Stomach (tissue), 8 donors: ENCODE measurements at regions not wholly inside any gene's neighbourhood (a gene's known extent, or its start where the extent isn't known, plus 50 kb on each side); places are given as distances from the start of the nearest gene placed in this dataset.

ENCODE experiments used
- DNase-seq, 2 donors: peaks; one replicate each; pipeline versions ENCODE4 v3.0.0 to v3.0.0-alpha.2; 2013 to 2019
- H3K27ac ChIP-seq, 5 donors: fragments of 200-600 bp in 4 of 5; sonication (generic) in 4 of 5; one replicate each; pipeline ENCODE4 v1.5.1; 2013 to 2019; ENCODE audit warnings: mild to moderate bottlenecking in 1 of 5, moderate library complexity in 1 of 5
- H3K27me3 ChIP-seq, 3 donors: fragments of 200-600 bp; sonication (generic); one replicate each; pipeline ENCODE4 v1.5.1; 2017 to 2019; ENCODE audit warnings: mixed run types in 1 of 3
- H3K36me3 ChIP-seq, 4 donors: fragments of 200-600 bp; sonication (generic); 1 replicate in 3 of 4; 2 replicates in 1 of 4; pipeline ENCODE4 v1.5.1; 2016 to 2019
- H3K4me1 ChIP-seq, 4 donors: fragments of 200-600 bp; sonication (generic); one replicate each; pipeline ENCODE4 v1.5.1; 2016 to 2019
- H3K4me3 ChIP-seq, 4 donors: fragments of 200-600 bp; sonication (generic) in 3 of 4; one replicate each; pipeline ENCODE4 v1.5.1; 2016 to 2019; ENCODE audit warnings: mild to moderate bottlenecking in 1 of 4
- H3K9me3 ChIP-seq, 4 donors: fragments of 200-600 bp; sonication (generic); one replicate each; pipeline ENCODE4 v1.5.1; 2016 to 2019
- CTCF ChIP-seq, 7 experiments: fragments of 450-650 bp in 4 of 7; fragments of 200-600 bp in 3 of 7; sonication (generic) in 3 of 7; IDR thresholded peaks; one replicate each; pipeline ENCODE4 v1.5.1; 2016 to 2019; ENCODE audit warnings: antibody characterized with exemption in 7 of 7, control low read depth in 2 of 7, mild to moderate bottlenecking in 1 of 7
- EP300 ChIP-seq: sonication (generic); formaldehyde crosslinking; IDR thresholded peaks from one replicate; pipeline ENCODE4 v1.6.1; 2017; ENCODE audit warnings: antibody characterized with exemption
- POLR2A ChIP-seq, 4 donors: fragments of 450-650 bp; IDR thresholded peaks; one replicate each; pipeline ENCODE4 v1.6.1; 2016; ENCODE audit warnings: antibody characterized with exemption in 4 of 4, control low read depth in 2 of 4, mild to moderate bottlenecking in 1 of 4, moderate library complexity in 1 of 4
- POLR2AphosphoS5 ChIP-seq, 3 donors: sonication (generic); formaldehyde crosslinking; IDR thresholded peaks; one replicate each; pipeline ENCODE4 v1.6.1; 2016; ENCODE audit warnings: antibody characterized with exemption in 3 of 3
- WGBS, 5 donors: extraction: QIAGEN DNeasy Blood & Tissue Kit in 3 of 5; methylation state at CpG; one replicate each; pipeline versions ENCODE4 v1.1.5 to v1.1.7; 2013 to 2018; 5-methylcytosine and 5-hydroxymethylcytosine counted together
- intact Hi-C: fragments of 100-400 bp; cut with DNase I; formaldehyde crosslinking; loops from one replicate; pipeline ENCODE4 v1.15.1; 2023; ENCODE audit warnings: low total_unique reads
- donor health status: healthy with polysubstance abuse.
- donor health status: Bipolar disorder and iron deficiency.
- donor health status: healthy.

GRCh38 chr5:5965132-5965531 lies 413.2 kb downstream of the MED10 start:
- Histone ChIP-seq H3K4me3 (no peak overlapping the region), H3K27ac (no peak overlapping the region), H3K9me3 (peaks cover 0 to 18% (median 11%) of the 10 kb centered on the region in 4 donors), H3K27me3 (no peaks in the 10 kb centered on the region), H3K4me1 (no peaks in the 10 kb centered on the region), H3K36me3 (no peaks in the 10 kb centered on the region)
- no peak for DNase-seq
- WGBS, 5 donors, result 55 to 74% (median 67%) methylated on average over 5 of the region's 5 CpGs
- intact Hi-C loops, result no loop called here
- TF ChIP-seq POLR2AphosphoS5 (IDR thresholded peaks at IDR 0.05) (no peak), CTCF (IDR thresholded peaks at IDR 0.05) (no peak), POLR2A (IDR thresholded peaks at IDR 0.05) (no peak), EP300 (no peak)

- H3K4me3 ChIP-seq, result no peak overlapping the region
- no peak for TF ChIP-seq CTCF (IDR thresholded peaks at IDR 0.05)
- no peak for TF ChIP-seq EP300
- no peak for TF ChIP-seq POLR2A (IDR thresholded peaks at IDR 0.05)
- no peak for TF ChIP-seq POLR2AphosphoS5 (IDR thresholded peaks at IDR 0.05)
- DNase-seq, result no peak
- 87 to 89% (median 88%) methylated on average over 4 of the region's 4 CpGs for WGBS, 5 donors
- no peaks in the 10 kb centered on the region for H3K36me3 ChIP-seq
- intact Hi-C loops, result no loop called here
- H3K27me3 ChIP-seq, result no peaks in the 10 kb centered on the region
- H3K27ac ChIP-seq, result no peak overlapping the region
- no peaks in the 10 kb centered on the region for H3K4me1 ChIP-seq
- peaks cover 0 to 18% (median 11%) of the 10 kb centered on the region in 4 donors for H3K9me3 ChIP-seq
Measured at GRCh38 chr5:5964347-5964746, 414.0 kb downstream of the MED10 start.

- H3K27ac ChIP-seq, result no peak overlapping the region
- no peak for TF ChIP-seq CTCF (IDR thresholded peaks at IDR 0.05)
- TF ChIP-seq POLR2A (IDR thresholded peaks at IDR 0.05), result no peak
- TF ChIP-seq EP300, result no peak
- no peak for TF ChIP-seq POLR2AphosphoS5 (IDR thresholded peaks at IDR 0.05)
- H3K36me3 ChIP-seq, result no peaks in the 10 kb centered on the region
- intact Hi-C loops, result no loop called here
- no peak for DNase-seq
- H3K4me3 ChIP-seq, result no peak overlapping the region
- WGBS, 5 donors, result 79 to 89% (median 82%) methylated on average over 2 of the region's 2 CpGs
- peaks cover 0 to 6% (median 3%) of the 10 kb centered on the region in 4 donors for H3K9me3 ChIP-seq
- no peaks in the 10 kb centered on the region for H3K4me1 ChIP-seq
- peaks cover 0 to 4% (median 0%) of the 10 kb centered on the region in 3 donors for H3K27me3 ChIP-seq
Measured at GRCh38 chr5:5957737-5958136, 420.6 kb downstream of the MED10 start.

GRCh38 chr5:5954275-5954598 lies 424.1 kb downstream of the MED10 start:
- H3K27me3 ChIP-seq, result peaks cover 0 to 4% (median 0%) of the 10 kb centered on the region in 3 donors
- no peaks in the 10 kb centered on the region for H3K36me3 ChIP-seq
- DNase-seq, result no peak
- TF ChIP-seq POLR2AphosphoS5 (IDR thresholded peaks at IDR 0.05) (no peak), CTCF (IDR thresholded peaks at IDR 0.05) (no peak)
- no peak overlapping the region for H3K4me3 ChIP-seq
- peaks cover 0 to 6% (median 0%) of the 10 kb centered on the region in 4 donors for H3K9me3 ChIP-seq
- 77 to 89% (median 81%) methylated on average over 9 of the region's 9 CpGs for WGBS, 5 donors
- no peaks in the 10 kb centered on the region for H3K4me1 ChIP-seq
- intact Hi-C loops, result no loop called here
- no peak overlapping the region for H3K27ac ChIP-seq
